CD4-positive, alpha-beta memory T cell (primary cell): ENCODE measurements at regions not wholly inside any gene's neighbourhood (a gene's known extent, or its start where the extent isn't known, plus 50 kb on each side); places are given as distances from the start of the nearest gene placed in this dataset.

Experiments used
- CTCF ChIA-PET: fragments of 350-600 bp; sonication (Branson Sonifier 250); formaldehyde crosslinking; loops from one replicate; lab custom pipeline; 2021; ENCODE audit warnings: inconsistent platforms; ENCODE audit not compliant: partially characterized antibody; lab: Charles Lee
- POLR2A ChIA-PET: fragments of 350-600 bp; sonication (Branson Sonifier 250); formaldehyde crosslinking; loops from one replicate; lab custom pipeline; 2021; ENCODE audit not compliant: partially characterized antibody; lab: Charles Lee
- DNase-seq, 5 donors: peaks; one replicate each; pipeline versions ENCODE4 v3.0.0 to v3.0.0-alpha.2; 2020 to 2022; ENCODE audit warnings: mixed read lengths in 1 of 5
- H3K27ac ChIP-seq: one replicate; pipeline ENCODE4 v1.7.0; 2013; ENCODE audit warnings: low read depth, low read length
- H3K27me3 ChIP-seq: 2 replicates; pipeline ENCODE4 v1.7.0; 2013; ENCODE audit warnings: mild to moderate bottlenecking, low read length, moderate library complexity; ENCODE audit not compliant: insufficient read depth
- H3K36me3 ChIP-seq: 2 replicates; pipeline ENCODE4 v1.7.0; 2013; ENCODE audit warnings: mild to moderate bottlenecking, low read length, moderate library complexity; ENCODE audit not compliant: insufficient read depth
- H3K4me1 ChIP-seq: 2 replicates; pipeline ENCODE4 v1.7.0; 2013; ENCODE audit warnings: mild to moderate bottlenecking, low read length, moderate library complexity; ENCODE audit not compliant: insufficient read depth
- H3K4me3 ChIP-seq, 2 donors: one replicate each; pipeline ENCODE4 v1.7.0; 2013; ENCODE audit warnings: low read length in 2 of 2, mild to moderate bottlenecking in 1 of 2
- H3K9me3 ChIP-seq, 2 donors: one replicate each; pipeline ENCODE4 v1.7.0; 2013; ENCODE audit warnings: low read length in 2 of 2, control low read depth in 1 of 2; ENCODE audit not compliant: control insufficient read depth in 1 of 2
- H3K27ac Mint-ChIP-seq, 7 donors: one replicate each; pipeline ENCODE4 v1.8.0; 2020 to 2021; ENCODE audit warnings: mixed read lengths in 7 of 7, mild to moderate bottlenecking in 6 of 7, inconsistent platforms in 3 of 7, moderate library complexity in 3 of 7
- H3K27me3 Mint-ChIP-seq, 2 donors: one replicate each; pipeline ENCODE4 v1.8.0; 2020 to 2021; ENCODE audit warnings: mixed read lengths in 2 of 2
- H3K36me3 Mint-ChIP-seq, 2 donors: one replicate each; pipeline ENCODE4 v1.8.0; 2020 to 2021; ENCODE audit warnings: mixed read lengths in 2 of 2, inconsistent platforms in 1 of 2, mild to moderate bottlenecking in 1 of 2
- H3K4me1 Mint-ChIP-seq, 4 donors: one replicate each; pipeline ENCODE4 v1.8.0; 2020 to 2021; ENCODE audit warnings: mixed read lengths in 4 of 4, mild to moderate bottlenecking in 1 of 4
- H3K4me3 Mint-ChIP-seq, 8 donors: one replicate each; pipeline ENCODE4 v1.8.0; 2020 to 2021; ENCODE audit warnings: mixed read lengths in 8 of 8, mild to moderate bottlenecking in 7 of 8, moderate library complexity in 6 of 8, inconsistent platforms in 3 of 8
- H3K9me3 Mint-ChIP-seq, 8 donors: one replicate each; pipeline ENCODE4 v1.8.0; 2020 to 2021; ENCODE audit warnings: mixed read lengths in 8 of 8, mild to moderate bottlenecking in 5 of 8, inconsistent platforms in 3 of 8, moderate library complexity in 1 of 8
- intact Hi-C: fragments of 100-400 bp; cut with micrococcal nuclease; formaldehyde crosslinking; loops from one replicate; pipeline ENCODE4 v1.15.1; 2023

DNA sequence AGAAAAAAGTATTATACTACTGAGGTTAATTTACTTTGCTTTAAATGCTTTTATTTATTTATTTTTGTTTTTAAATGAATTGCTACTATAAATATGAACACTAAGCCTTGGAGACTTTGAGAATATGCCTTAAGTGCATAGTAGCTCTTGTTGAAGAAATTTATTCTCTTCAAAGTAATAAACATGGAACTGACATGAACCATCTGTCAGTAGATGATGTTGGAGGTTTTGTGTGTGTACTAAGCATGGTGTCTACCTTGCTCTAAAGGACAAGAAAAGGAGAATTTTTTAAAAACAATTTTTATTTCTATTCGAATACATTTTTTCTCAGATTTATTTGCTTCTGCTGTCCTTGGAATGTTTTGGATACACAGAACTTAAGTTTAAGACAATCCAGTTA lies 81.1 kb upstream of the PDZRN3 start:
- ChIA-PET CTCF (no interaction called here), POLR2A (no interaction called here)
- H3K4me3 ChIP-seq: no peak overlapping the region
- no peaks in the 10 kb centered on the region for H3K27me3 Mint-ChIP-seq
- no peak overlapping the region for H3K27ac ChIP-seq
- H3K9me3 ChIP-seq: no peaks in the 10 kb centered on the region
- H3K27me3 ChIP-seq: no peaks in the 10 kb centered on the region
- no peaks in the 10 kb centered on the region for H3K36me3 Mint-ChIP-seq
- H3K4me1 Mint-ChIP-seq: no peaks in the 10 kb centered on the region
- no peak overlapping the region for H3K4me3 Mint-ChIP-seq
- intact Hi-C loops: no loop called here
- no peaks in the 10 kb centered on the region for H3K4me1 ChIP-seq
- DNase-seq: no peak
- peaks cover 0 to 4% (median 1%) of the 10 kb centered on the region in 8 donors for H3K9me3 Mint-ChIP-seq
- H3K36me3 ChIP-seq: no peaks in the 10 kb centered on the region
- H3K27ac Mint-ChIP-seq: no peak overlapping the region

DNA sequence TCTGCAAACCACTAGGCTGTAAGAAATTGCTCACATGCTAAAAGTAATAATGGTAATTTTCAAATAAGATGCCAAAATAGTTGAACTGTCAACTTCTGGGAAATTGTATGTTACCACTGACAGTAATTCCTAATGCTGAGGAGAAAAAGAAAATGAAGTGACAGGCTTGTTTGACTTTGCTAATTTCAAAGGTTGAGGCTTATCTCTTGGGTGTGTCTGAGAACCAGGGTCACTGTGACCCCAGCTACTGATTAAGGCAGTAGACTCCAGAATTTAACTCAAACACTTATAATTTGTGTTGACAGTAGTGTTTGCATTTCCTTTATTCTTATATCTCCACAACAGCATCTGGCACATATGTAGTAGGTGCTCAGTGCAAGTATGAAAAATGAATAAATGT lies 74.6 kb upstream of the PDZRN3 start:
- no peaks in the 10 kb centered on the region for H3K36me3 ChIP-seq
- H3K9me3 Mint-ChIP-seq: peaks cover 0 to 3% (median 0%) of the 10 kb centered on the region in 8 donors

DNA sequence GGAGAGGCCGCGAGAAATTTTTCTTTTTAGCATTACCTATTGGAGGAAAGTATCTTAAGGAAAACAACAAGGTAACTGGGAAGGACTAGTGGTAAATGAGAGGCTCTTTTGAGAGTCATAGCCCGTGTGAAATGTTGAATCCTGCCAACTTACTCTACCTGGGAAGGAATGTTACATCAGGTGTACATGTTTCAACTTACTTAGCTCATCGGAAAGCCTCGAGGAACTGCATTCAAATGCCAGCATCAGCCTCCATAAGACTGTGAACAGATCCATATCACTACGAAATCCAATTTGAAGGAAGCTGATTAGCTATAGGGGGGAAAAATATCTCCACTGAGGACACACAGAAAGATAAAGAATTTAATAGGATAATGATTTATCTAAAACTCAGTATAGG lies 72.3 kb upstream of the PDZRN3 start:
- CTCF ChIA-PET: no interaction called here
- Histone ChIP-seq H3K4me1 (no peaks in the 10 kb centered on the region), H3K27ac (no peak overlapping the region), H3K27me3 (no peaks in the 10 kb centered on the region), H3K4me3 (no peak overlapping the region), H3K9me3 (no peaks in the 10 kb centered on the region), H3K36me3 (no peaks in the 10 kb centered on the region)
- intact Hi-C loops: no loop called here
- Mint-ChIP-seq H3K4me1 (no peaks in the 10 kb centered on the region), H3K36me3 (no peaks in the 10 kb centered on the region), H3K4me3 (no peak overlapping the region), H3K27ac (no peak overlapping the region), H3K9me3 (peaks cover 0 to 8% (median 0%) of the 10 kb centered on the region in 8 donors), H3K27me3 (no peaks in the 10 kb centered on the region)
- no peak for DNase-seq
- POLR2A ChIA-PET: no interaction called here

More for the DNA sequence above, 74.6 kb upstream of the PDZRN3 start:
- Mint-ChIP-seq H3K27ac (no peak overlapping the region), H3K4me3 (no peak overlapping the region), H3K27me3 (no peaks in the 10 kb centered on the region), H3K4me1 (no peaks in the 10 kb centered on the region), H3K36me3 (no peaks in the 10 kb centered on the region)
- no peaks in the 10 kb centered on the region for H3K27me3 ChIP-seq
- no peak overlapping the region for H3K4me3 ChIP-seq
- no peak for DNase-seq
- POLR2A ChIA-PET: no interaction called here
- H3K27ac ChIP-seq: no peak overlapping the region
- intact Hi-C loops: no loop called here
- H3K4me1 ChIP-seq: no peaks in the 10 kb centered on the region
- H3K9me3 ChIP-seq: no peaks in the 10 kb centered on the region
- CTCF ChIA-PET: no interaction called here

DNA sequence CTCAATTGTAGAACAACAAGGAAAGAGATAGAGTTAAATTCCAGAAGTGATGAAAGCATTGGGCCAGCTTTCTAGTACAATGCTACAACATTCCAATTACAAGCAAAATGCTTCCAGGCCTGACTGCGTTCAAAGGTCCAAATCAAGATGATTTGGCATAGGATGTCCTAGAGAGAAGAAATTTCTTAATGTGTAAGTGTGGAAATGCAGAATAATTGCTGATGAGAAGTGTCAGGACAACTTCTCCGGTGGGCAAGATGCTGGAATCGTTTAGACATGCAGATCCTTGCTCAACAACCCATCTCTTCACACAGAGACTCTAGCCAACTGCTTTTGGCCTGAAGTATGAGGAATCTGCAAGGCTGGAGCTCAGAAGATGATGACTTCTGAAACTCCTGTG lies 71.1 kb upstream of the PDZRN3 start:
- ChIA-PET CTCF (no interaction called here), POLR2A (no interaction called here)
- DNase-seq: no peak
- H3K4me3 ChIP-seq: no peak overlapping the region
- Mint-ChIP-seq H3K4me1 (no peaks in the 10 kb centered on the region), H3K27me3 (no peaks in the 10 kb centered on the region), H3K9me3 (peaks cover 0 to 8% (median 0%) of the 10 kb centered on the region in 8 donors), H3K27ac (no peak overlapping the region), H3K36me3 (no peaks in the 10 kb centered on the region), H3K4me3 (no peak overlapping the region)
- H3K27ac ChIP-seq: no peak overlapping the region
- no peaks in the 10 kb centered on the region for H3K9me3 ChIP-seq
- no peaks in the 10 kb centered on the region for H3K27me3 ChIP-seq
- H3K36me3 ChIP-seq: no peaks in the 10 kb centered on the region
- intact Hi-C loops: no loop called here
- no peaks in the 10 kb centered on the region for H3K4me1 ChIP-seq

DNA sequence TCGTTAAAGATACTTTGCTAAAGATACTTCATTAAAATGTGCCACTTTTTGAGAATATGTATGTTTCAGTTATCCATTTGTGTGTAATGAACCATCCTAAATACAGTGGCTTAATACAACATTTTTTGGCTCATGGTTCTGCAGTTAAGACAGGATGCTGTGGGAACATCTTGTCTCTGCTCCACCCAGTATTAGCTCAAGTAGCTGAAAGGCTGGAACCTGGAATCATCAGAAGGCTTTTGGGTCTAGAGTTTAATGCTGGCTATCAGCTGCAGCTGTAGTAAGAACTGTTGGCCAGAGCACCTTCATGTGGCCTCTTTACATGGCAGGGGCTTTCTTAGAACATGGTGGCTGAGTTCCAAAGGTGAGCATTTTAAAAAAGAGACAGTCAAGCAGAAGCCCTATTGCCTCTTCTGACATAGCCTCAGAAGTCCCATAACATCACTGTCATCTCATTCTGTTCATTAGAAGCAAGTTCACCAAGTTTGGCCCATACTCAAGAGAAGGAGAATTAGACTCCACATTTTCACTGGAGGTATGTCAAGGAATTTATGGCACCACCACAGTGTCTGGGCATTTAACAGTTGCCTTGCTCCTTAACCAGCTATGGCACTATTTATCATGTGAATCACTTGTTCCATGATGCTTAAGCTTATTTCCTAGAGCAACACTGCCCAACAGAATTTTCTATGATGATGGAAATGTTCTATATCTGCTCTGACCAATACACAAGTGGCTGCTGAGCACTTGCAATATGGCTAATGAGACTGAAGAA lies 70.4 kb upstream of the PDZRN3 start:
- Histone ChIP-seq H3K27me3 (no peaks in the 10 kb centered on the region), H3K4me1 (no peaks in the 10 kb centered on the region), H3K27ac (no peak overlapping the region), H3K36me3 (no peaks in the 10 kb centered on the region), H3K9me3 (no peaks in the 10 kb centered on the region), H3K4me3 (no peak overlapping the region)
- H3K27me3 Mint-ChIP-seq: no peaks in the 10 kb centered on the region
- H3K4me1 Mint-ChIP-seq: no peaks in the 10 kb centered on the region
- DNase-seq: no peak
- peaks cover 0 to 8% (median 0%) of the 10 kb centered on the region in 8 donors for H3K9me3 Mint-ChIP-seq
- POLR2A ChIA-PET: no interaction called here
- H3K4me3 Mint-ChIP-seq: no peak overlapping the region
- H3K36me3 Mint-ChIP-seq: no peaks in the 10 kb centered on the region
- intact Hi-C loops: no loop called here
- no peak overlapping the region for H3K27ac Mint-ChIP-seq
- CTCF ChIA-PET: no interaction called here

DNA sequence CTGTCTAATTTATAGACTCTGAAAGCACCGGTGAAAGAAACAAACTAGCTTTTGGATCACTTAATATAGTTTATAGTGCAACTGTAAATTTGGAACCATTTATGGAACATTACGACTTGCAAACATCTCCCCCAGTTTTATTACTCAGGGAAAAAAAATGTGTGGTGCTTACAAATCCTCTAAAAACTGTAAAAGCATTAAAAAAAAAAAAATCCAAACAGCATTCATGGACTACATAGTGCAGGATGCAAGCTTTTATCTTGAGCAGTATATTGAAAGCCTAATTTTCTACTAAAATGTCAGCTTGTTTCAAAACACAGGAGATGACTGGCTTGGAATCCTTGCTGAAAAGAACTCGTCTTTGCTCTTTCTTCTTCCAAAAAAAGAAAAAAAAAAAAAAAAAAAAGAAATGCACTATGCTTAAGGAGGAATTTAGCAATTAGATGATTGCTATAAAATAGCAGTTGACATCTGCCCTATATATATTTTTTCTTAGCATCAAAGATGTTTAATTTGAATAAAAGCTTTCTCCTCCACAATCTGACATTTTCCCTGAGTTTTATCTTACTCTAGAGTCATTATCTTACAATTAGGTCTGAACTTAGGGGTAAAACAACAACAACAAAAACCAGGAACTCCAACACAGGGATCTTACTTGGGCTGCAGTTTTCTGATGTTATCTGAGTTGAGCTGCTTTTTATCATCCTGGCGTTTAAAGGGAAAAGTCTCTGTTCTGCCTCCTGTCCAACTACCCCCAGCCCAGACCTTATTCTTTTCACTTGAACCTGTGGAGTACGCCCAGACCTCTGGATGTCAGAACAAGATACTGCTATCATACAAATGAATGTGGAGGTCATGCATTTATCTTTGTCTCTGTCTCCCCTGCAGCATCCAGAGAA lies 62.6 kb upstream of the PDZRN3 start:
- H3K9me3 ChIP-seq: no peaks in the 10 kb centered on the region
- ChIA-PET POLR2A (no interaction called here), CTCF (no interaction called here)
- H3K27me3 ChIP-seq: no peaks in the 10 kb centered on the region
- H3K27me3 Mint-ChIP-seq: no peaks in the 10 kb centered on the region
- no peaks in the 10 kb centered on the region for H3K4me1 Mint-ChIP-seq
- no peak for DNase-seq
- intact Hi-C loops: no loop called here
- H3K27ac ChIP-seq: no peak overlapping the region
- no peak overlapping the region for H3K27ac Mint-ChIP-seq
- H3K4me1 ChIP-seq: no peaks in the 10 kb centered on the region
- no peak overlapping the region for H3K4me3 Mint-ChIP-seq
- H3K36me3 Mint-ChIP-seq: no peaks in the 10 kb centered on the region
- no peak overlapping the region for H3K4me3 ChIP-seq
- no peaks in the 10 kb centered on the region for H3K36me3 ChIP-seq
- peaks cover 0 to 8% (median 3%) of the 10 kb centered on the region in 8 donors for H3K9me3 Mint-ChIP-seq

DNA sequence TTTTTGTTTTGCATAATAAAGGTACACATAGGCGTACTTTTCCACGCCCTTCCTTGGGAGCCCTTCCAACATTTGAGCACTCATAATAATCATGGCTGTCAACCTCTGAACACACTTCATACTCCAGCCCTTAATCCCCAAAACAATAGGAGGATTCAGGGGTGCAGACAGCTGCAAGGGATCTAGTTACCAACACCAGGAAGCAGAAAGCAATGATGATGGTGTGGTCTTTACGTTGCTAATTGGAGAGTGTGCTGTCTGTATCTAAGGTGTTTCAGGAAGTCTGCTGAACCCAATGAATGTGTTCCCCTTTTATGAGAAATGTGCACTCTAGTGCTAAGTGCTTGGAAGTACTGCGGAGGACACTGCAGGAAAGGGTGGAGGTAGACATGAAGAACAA lies 60.3 kb upstream of the PDZRN3 start:
- Histone ChIP-seq H3K27me3 (no peaks in the 10 kb centered on the region), H3K27ac (no peak overlapping the region), H3K4me3 (no peak overlapping the region), H3K36me3 (no peaks in the 10 kb centered on the region), H3K4me1 (no peaks in the 10 kb centered on the region), H3K9me3 (no peaks in the 10 kb centered on the region)
- ChIA-PET POLR2A (no interaction called here), CTCF (no interaction called here)
- no peak overlapping the region for H3K4me3 Mint-ChIP-seq
- H3K4me1 Mint-ChIP-seq: no peaks in the 10 kb centered on the region
- H3K36me3 Mint-ChIP-seq: no peaks in the 10 kb centered on the region
- H3K9me3 Mint-ChIP-seq: peaks cover 0 to 6% (median 3%) of the 10 kb centered on the region in 8 donors
- H3K27ac Mint-ChIP-seq: no peak overlapping the region
- no peaks in the 10 kb centered on the region for H3K27me3 Mint-ChIP-seq
- DNase-seq: no peak
- intact Hi-C loops: no loop called here
